C4-2B (cell line): ENCODE measurements at regions not wholly inside any gene's neighbourhood (a gene's known extent, or its start where the extent isn't known, plus 50 kb on each side); places are given as distances from the start of the nearest gene placed in this dataset.

Experiments used
- H3K27ac ChIP-seq: fragments of 450-650 bp; 2 replicates; pipeline ENCODE4 v1.5.1; 2017
- CTCF ChIP-seq: fragments of 450-650 bp; conservative IDR thresholded peaks from 2 replicates; pipeline ENCODE4 v1.5.1; 2017; ENCODE audit warnings: mild to moderate bottlenecking
- ZFX ChIP-seq: fragments of 450-650 bp; IDR thresholded peaks from 2 replicates; pipeline ENCODE4 v1.6.1; 2017

- no peak for TF ChIP-seq ZFX
- TF ChIP-seq CTCF = no peak
Measured at GRCh38 chr9:107809871-107810460, 320.4 kb upstream of the KLF4 start.

GRCh38 chr9:107807183-107807582, 317.6 kb upstream of the KLF4 start:
- TF ChIP-seq ZFX = no peak
- no peak for TF ChIP-seq CTCF
- H3K27ac ChIP-seq = no peak overlapping the region

More at GRCh38 chr9:107809871-107810460, 320.4 kb upstream of the KLF4 start:
- H3K27ac ChIP-seq = no peak overlapping the region

- H3K27ac ChIP-seq = no peak overlapping the region
- TF ChIP-seq CTCF (no peak), ZFX (no peak)
Measured at GRCh38 chr9:107805201-107805600, 315.6 kb upstream of the KLF4 start.

GRCh38 chr9:107794259-107794658, 304.7 kb upstream of the KLF4 start:
- no peak overlapping the region for H3K27ac ChIP-seq
- TF ChIP-seq CTCF (no peak), ZFX (no peak)

GRCh38 chr9:107793541-107793940, 304.0 kb upstream of the KLF4 start:
- no peak for TF ChIP-seq ZFX
- no peak for TF ChIP-seq CTCF
- no peak overlapping the region for H3K27ac ChIP-seq

- no peak overlapping the region for H3K27ac ChIP-seq
- TF ChIP-seq ZFX (no peak), CTCF (no peak)
Measured at GRCh38 chr9:107792596-107792995, 303.0 kb upstream of the KLF4 start.

- H3K27ac ChIP-seq = no peak overlapping the region
- TF ChIP-seq ZFX (no peak), CTCF (no peak)
Measured at GRCh38 chr9:107792006-107792405, 302.4 kb upstream of the KLF4 start.
